ENCODE measurements at regions not wholly inside any gene's neighbourhood (a gene's known extent, or its start where the extent isn't known, plus 50 kb on each side); places are given as distances from the start of the nearest gene placed in this dataset.

DNA sequence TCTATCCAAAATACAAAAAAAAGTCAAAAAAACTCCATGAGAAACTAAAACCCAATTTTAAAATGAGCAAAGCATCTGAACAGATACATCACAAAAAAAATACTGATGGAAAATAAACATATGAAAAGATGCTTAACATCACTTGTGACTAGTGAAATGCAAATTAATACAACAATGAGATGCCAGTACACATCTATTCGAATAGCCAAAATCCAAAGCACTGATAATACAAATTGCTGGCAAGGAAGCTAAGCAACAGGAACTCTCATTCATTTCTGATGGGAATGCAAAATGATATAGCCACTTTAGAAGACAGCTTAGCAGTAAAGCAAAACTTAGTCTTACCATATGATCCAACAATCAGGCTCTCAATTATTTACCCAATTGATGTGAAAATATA is 190.2 kb upstream of the FN1 start:
- no peak for DNase-seq

DNA sequence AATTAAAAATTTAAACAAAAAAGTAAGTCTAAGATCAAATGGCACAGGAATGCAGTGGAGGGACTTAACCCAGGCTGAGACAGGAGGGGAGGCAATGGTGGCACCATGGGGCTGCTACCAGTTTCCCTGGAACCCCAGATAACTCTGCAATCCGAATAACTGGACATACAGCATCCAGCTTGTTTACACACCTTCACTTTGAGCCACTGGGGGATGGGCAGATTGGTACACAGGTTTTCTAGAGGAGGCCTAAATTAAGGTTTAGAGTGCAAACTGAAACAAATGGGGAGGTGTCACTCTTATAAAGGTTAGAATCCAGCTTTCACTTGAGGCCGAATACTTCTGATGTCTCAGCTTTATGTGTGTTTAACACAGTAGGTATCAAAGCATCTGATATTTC is 189.3 kb upstream of the FN1 start:
- no peak for DNase-seq

DNA sequence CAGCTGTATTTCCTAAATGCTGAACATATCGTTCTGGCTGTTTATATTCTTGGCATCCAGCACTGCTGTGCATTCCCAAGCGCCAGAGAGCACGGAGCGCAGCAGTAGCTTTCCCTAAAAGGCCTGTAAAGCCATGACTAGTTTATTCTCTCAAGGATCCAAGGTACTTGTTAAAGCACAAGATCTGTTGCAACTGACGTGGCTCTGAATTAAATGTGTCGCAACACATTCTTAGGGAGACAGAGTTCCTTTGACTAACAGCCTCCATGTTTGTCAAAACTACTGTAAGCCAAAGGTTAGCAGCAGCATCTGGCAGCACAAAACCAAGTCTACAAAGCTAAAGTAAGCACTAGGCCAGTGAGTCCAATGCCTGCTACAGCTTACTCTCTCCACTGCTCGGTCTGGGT is 188.6 kb upstream of the FN1 start:
- DNase-seq, result no peak

GRCh38 chr2:215622837-215623236 is 187.0 kb upstream of the FN1 start:
- no peak for DNase-seq

DNA sequence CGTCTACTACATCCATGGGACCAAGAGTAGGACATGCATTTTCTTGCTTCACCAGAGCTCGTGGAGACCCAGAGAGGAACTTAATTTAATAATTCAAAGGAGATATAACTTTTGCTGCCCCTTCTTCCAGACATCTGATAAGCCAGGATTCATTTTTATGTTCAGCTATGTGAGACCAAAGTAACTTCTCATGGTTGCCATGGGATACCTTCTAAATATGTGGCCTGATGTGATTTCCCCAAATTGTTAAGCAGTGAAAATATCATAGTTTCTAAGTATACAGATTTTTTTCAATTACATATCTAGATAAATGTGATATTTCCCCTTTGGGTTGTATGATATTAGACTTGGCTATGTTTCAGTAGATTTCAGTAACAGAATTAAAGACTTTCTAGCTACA is 185.5 kb upstream of the FN1 start:
- DNase-seq, result no peak

- DNase-seq, result no peak
Observed at GRCh38 chr2:215620528-215620927, 184.7 kb upstream of the FN1 start.

- no peak for DNase-seq
Observed at GRCh38 chr2:215619989-215620388, 184.1 kb upstream of the FN1 start.

DNA sequence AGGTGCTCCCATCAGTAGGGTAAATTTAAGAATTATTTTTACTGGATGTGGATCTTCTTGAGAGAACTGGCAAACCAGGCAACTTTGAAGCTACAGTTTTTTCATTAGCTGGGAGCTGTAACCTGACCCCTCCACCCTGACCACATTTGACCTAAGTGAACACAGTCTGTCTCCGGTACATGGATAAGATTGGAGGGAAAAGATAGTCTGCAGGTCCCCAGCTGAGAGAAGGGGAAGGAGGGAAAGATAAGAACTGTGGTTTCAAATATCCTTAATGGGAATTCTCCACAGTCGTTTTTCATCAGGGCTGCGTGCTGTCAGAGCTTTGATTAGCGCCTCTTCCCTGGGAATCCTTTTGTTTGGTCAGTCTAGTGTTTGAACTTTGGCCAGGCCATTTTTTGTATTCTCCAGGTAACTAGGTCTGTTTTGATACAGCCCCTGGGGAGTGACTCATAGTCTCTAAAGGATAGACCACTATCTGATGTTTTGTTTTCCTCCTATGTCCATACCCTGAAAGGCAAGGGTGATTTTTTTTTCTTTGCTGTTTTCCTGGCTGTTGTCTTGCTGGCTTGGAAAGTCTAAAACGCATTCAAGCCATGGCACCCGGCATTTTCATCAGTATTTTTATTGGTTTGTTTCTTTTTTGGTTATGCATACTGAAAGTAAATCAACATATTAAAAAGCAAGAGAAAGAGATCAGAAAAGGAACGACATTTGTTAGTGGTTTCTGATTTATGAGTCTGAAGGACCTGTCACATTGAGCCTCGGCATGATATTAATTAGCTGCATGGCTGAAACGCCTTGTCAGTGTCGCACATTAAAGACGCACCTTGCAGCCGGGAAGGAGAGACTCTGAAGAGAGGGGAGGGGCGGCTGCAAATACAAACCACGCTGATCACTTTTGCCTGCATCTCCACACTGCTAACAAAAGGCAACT is 183.4 kb upstream of the FN1 start:
- DNase-seq, result peak in 5 of 51 donors; percentile 2 to 13 (median 4)

DNA sequence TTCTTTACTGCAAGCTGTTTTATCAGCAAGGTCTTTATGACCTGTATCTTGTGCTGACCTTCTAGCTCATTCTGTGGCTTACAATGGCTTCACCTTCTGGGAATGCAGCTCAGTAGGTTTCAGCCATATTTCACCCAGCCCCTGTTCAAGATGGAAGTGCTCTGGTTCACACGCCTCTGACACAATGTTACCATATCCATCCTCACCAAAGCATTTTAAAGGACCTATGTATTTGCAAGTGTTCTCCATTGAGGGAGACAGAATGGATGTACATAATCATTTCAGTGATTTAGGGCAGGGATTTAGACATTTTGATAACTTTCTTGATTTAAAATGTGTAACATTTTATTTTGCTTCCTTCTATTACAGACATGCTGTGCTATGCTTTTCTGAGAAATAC is 182.3 kb upstream of the FN1 start:
- no peak for DNase-seq

DNA sequence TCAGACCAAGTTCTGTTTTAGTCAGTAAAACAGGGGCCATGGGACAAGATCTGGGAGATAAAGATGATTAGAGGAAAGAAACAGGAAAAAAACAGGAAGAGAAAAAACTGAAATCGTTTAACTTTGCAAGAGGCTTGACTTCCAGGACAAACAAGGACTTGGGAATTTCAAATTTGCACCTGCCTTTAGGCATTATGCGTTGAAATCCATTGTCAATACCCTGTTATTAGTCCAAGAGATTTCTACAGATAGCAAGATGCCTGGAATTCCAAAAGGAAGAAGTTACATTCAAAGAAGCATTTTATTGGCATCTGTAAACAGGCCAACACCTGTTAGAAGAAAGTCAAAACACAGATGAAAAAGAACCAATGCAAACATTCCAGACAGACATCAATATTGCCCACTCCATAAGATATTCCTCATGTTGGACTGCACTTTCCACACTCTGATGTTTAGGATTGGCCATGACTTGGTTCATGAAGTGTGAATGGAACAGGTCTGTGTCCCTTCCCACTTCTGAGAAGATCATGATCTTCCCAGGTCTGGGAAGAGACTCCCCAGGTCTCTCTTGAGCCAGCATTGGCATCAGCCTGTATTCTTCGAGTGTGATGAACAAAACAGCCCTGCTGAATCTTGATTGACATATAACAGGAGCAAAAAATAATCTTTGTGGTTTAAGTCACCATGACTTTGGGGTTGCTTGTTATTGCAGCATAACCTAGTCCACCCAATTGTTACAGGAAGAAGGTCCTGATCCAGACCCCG is 181.4 kb upstream of the FN1 start:
- no peak for DNase-seq

DNA sequence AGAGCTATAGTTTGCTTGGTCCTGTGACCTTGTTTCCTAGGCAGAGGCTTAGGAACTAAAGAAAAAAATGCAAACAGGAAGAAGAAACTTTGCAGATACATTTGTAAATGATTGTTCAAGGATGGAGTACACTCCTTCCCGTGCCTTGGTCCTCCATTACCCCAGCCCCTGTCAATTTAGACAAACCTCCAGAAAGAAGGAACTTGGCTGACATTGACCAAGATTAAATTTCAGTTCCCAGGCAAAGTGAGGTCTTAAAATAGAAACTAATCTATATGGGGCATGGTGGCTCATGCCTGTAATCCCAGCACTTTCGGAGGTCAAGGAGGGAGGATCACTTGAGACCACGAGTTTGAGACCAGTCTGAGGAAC is 179.9 kb upstream of the FN1 start:
- no peak for DNase-seq

GRCh38 chr2:215615067-215615802 is 179.4 kb upstream of the FN1 start:
- no peak for DNase-seq

DNA sequence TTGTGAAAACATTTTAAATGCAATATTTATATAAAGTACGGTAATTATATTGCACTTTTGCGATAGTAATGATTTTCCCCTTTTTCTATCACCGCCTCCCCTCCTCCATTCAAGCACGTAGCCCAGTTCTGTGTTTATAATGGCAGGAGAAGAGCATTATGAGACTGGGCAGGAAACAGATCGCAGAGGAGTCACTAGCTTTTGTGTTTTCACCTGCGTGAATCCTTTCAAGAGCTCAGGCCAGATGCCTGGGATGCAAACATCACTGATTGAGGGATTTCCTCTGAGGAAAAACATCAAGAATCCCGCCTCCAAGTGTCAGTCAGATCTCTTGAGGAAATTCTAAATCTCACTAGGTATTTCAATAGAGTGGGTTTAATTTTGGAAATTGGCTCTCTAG is 178.4 kb upstream of the FN1 start:
- DNase-seq, result no peak

DNA sequence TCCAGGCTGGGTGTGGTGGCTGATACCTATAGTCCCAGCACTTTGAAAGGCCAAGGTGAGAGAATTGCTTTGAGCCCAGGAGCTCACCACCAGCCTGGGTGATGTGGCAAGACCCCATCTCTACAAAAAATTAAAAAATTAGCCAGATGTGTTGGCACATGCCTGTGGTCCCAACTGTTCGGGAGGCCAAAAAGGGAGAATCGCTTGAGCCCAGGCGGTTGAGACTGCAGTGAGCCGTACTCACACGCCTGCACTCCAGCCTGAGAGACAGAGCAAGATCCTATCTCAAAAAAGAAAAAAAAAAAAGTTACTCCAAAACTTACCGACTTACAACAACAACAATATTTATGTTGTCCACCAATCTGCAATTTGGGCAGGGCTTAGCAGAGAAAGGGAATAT is 178.0 kb upstream of the FN1 start:
- no peak for DNase-seq

DNA sequence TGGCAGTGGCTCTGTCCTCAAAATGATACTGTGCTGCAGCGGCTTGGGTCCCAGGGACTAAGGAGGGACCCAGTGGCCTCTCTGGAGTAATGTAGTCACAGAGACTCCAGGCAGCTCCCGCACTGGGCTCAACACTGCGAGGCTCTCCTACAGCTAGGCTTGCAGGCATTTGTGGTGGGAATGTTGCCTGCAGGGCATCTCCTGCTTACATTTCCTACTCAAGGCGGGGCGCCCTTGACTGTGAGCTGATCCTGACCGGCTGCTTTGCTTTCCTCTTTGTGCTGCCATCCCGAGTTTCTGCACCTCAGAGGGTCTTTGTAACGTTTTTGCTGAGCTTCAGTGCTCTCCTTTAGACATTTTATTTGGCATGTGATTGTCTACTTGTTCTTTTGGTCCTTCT is 177.4 kb upstream of the FN1 start:
- no peak for DNase-seq

- no peak for DNase-seq
Observed at GRCh38 chr2:215612786-215613185, 176.9 kb upstream of the FN1 start.

- DNase-seq, result no peak
Observed at GRCh38 chr2:215611609-215612386, 175.9 kb upstream of the FN1 start.

DNA sequence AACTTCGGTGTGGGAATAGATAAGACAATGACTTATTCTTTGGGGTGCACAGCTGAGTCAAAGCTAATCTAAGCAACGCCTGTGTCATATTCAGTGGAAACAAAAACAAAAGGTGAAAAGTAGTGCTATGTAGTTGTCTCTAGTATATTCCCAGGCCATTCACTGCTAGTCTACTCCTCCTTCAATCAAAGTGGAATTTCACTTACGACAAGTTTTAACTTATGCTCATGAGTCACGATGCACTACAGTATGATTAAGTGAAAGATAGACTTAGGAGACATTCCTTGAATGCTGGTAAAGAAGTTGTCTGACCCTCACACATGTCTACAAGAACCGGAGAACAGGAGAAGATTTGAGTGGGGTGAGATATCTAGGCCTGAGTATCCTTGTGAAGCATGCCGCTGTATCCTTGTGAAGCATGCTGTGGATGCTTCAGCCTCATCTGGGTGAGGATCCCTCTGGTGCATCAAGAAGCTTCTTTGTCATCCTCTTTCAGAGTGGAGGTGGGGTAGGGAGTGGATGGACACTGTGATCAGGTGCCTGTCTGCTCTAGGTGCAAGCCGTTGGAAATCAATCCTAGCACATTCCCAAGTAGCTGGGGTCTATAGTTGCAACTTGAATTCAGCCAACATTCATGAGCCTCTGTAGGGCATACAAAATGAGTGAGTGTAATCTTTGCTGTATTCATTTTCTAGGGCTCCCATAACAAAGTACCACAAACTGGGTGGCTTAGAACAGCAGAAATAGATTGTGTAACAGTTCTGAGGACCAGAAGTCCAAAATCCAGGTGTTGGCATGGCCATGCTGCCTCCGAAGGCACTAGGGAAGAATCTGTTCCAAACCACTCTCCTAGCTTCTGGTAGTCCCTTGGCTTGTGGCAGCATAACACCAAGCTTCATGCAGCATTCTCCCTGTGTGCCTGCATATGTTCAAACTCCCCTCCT is 173.5 kb upstream of the FN1 start:
- no peak for DNase-seq

GRCh38 chr2:215607766-215608165 is 171.9 kb upstream of the FN1 start:
- no peak for DNase-seq

DNA sequence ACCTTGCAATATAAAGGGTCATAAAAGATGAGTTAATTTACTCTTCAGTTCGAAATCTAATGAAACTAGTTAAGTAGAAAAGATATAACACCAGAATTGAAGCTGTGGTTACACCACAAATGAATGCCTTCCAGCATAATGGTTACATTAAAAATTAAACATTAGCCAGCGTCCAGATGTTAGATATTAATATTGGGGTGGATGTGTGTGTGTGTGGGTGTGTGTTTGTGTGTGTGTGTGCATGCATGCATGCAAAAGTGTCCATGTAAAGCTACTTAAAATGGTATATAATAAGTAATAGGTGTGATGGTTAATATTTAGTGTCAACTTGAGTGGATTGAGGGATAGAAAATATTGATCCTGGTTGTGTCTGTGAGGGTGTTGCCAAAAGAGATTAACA is 170.4 kb upstream of the FN1 start:
- no peak for DNase-seq

Measured in hypothalamus (tissue), 51 donors.